GM18951 (cell line): ENCODE measurements at regions not wholly inside any gene's neighbourhood (a gene's known extent, or its start where the extent isn't known, plus 50 kb on each side); places are given as distances from the start of the nearest gene placed in this dataset.

ENCODE experiments used
- POLR2A ChIP-seq: IDR thresholded peaks from 4 replicates; pipeline ENCODE4 v1.6.1; 2011; ENCODE audit warnings: mild to moderate bottlenecking; ENCODE audit not compliant: insufficient read length, insufficient read depth; ENCODE audit errors: extremely low read depth
- in situ Hi-C: fragments of 300-500 bp; cut with MboI; formaldehyde crosslinking; loops from one replicate; pipeline ENCODE4 v1.12.0; 2022; ENCODE audit warnings: low sequenced_read_pairs, mixed read lengths, inconsistent platforms; ENCODE audit not compliant: unreplicated experiment

GRCh38 chr1:112806090-112806642 is 91.0 kb upstream of the PPM1J start:
- in situ Hi-C loops = loop anchor here (5.0 to 25.0 kb wide), 2 partner anchors 89 to 419 kb away; partner anchors contain the start of genes CTTNBP2NL and PPM1J
- no peak for TF ChIP-seq POLR2A

- in situ Hi-C loops = loop anchor here (5.0 to 25.0 kb wide), 2 partner anchors 88 to 418 kb away; partner anchors contain the start of genes CTTNBP2NL and PPM1J
- TF ChIP-seq POLR2A = no peak
These were observed 90.2 kb upstream of the PPM1J start for GRCh38 chr1:112805155-112805853.

- TF ChIP-seq POLR2A = no peak
- in situ Hi-C loops = loop anchor here (25.0 kb wide), 1 partner anchor 417 kb away; the partner anchor contains the start of gene CTTNBP2NL
These were observed 89.0 kb upstream of the PPM1J start for GRCh38 chr1:112803906-112804762.

- in situ Hi-C loops = loop anchor here (25.0 kb wide), 1 partner anchor 413 kb away; the partner anchor contains the start of gene CTTNBP2NL
- TF ChIP-seq POLR2A = no peak
These were observed 85.2 kb upstream of the PPM1J start for GRCh38 chr1:112800289-112800688.

GRCh38 chr1:112798292-112798691 is 83.2 kb upstream of the PPM1J start:
- in situ Hi-C loops = no loop called here
- TF ChIP-seq POLR2A = no peak

GRCh38 chr1:112797224-112797623 is 82.1 kb upstream of the PPM1J start:
- TF ChIP-seq POLR2A = no peak
- in situ Hi-C loops = no loop called here

GRCh38 chr1:112794654-112795239 is 79.6 kb upstream of the PPM1J start:
- TF ChIP-seq POLR2A = no peak
- in situ Hi-C loops = no loop called here

GRCh38 chr1:112793631-112794565 is 78.8 kb upstream of the PPM1J start:
- in situ Hi-C loops = no loop called here
- TF ChIP-seq POLR2A = no peak

- no peak for TF ChIP-seq POLR2A
- in situ Hi-C loops = no loop called here
These were observed 76.6 kb upstream of the PPM1J start for GRCh38 chr1:112791723-112792104.

- no peak for TF ChIP-seq POLR2A
- in situ Hi-C loops = no loop called here
These were observed 76.0 kb upstream of the PPM1J start for GRCh38 chr1:112790920-112791722.

GRCh38 chr1:112788561-112788960 is 73.4 kb upstream of the PPM1J start:
- TF ChIP-seq POLR2A = no peak
- in situ Hi-C loops = no loop called here
